OCI-LY1 (cell line): ENCODE measurements at regions not wholly inside any gene's neighbourhood (a gene's known extent, or its start where the extent isn't known, plus 50 kb on each side); places are given as distances from the start of the nearest gene placed in this dataset.

Experiments used
- H2AFZ ChIP-seq: fragments of 200-600 bp; sonication (generic), shearing (Covaris generic); 2 replicates; pipeline ENCODE4 v1.6.0; 2014; ENCODE audit warnings: antibody characterized with exemption, mild to moderate bottlenecking, low read length
- H3F3A ChIP-seq: fragments of 200-600 bp; sonication (generic), shearing (Covaris generic); 2 replicates; pipeline ENCODE4 v1.6.0; 2014; ENCODE audit warnings: mild to moderate bottlenecking, antibody characterized with exemption, low read length, moderate library complexity; ENCODE audit not compliant: insufficient read depth
- H3K27ac ChIP-seq: fragments of 200-600 bp; sonication (generic); 2 replicates; pipeline ENCODE4 v1.5.1; 2014; ENCODE audit warnings: low read length, mixed run types, mild to moderate bottlenecking, low read depth; ENCODE audit not compliant: poor library complexity, severe bottlenecking
- H3K27me3 ChIP-seq: fragments of 200-600 bp; sonication (generic); 2 replicates; pipeline ENCODE4 v1.6.0; 2014; ENCODE audit warnings: antibody characterized with exemption, mild to moderate bottlenecking, low read length, moderate library complexity; ENCODE audit not compliant: insufficient read depth
- H3K36me3 ChIP-seq: fragments of 200-600 bp; sonication (generic); 2 replicates; pipeline ENCODE4 v1.6.1; 2014; ENCODE audit warnings: mild to moderate bottlenecking, antibody characterized with exemption, low read length, moderate library complexity, mixed read lengths; ENCODE audit not compliant: insufficient read depth
- H3K4me1 ChIP-seq: fragments of 200-600 bp; sonication (generic); 2 replicates; pipeline ENCODE4 v1.5.1; 2014; ENCODE audit warnings: mild to moderate bottlenecking, low read length, moderate library complexity; ENCODE audit not compliant: insufficient read depth, severe bottlenecking
- H3K4me2 ChIP-seq: fragments of 200-600 bp; sonication (generic), shearing (Covaris generic); 2 replicates; pipeline ENCODE4 v1.6.1; 2014; ENCODE audit warnings: low read length
- H3K4me3 ChIP-seq: fragments of 200-600 bp; sonication (generic); 2 replicates; pipeline ENCODE4 v1.5.1; 2014; ENCODE audit warnings: low read length, low read depth, mild to moderate bottlenecking, mixed read lengths; ENCODE audit not compliant: poor library complexity, severe bottlenecking
- H3K79me2 ChIP-seq: fragments of 200-600 bp; shearing (Covaris generic); 2 replicates; pipeline ENCODE4 v1.6.1; 2016; ENCODE audit warnings: mixed run types, low read length, mixed read lengths; ENCODE audit not compliant: insufficient read depth
- H3K9ac ChIP-seq: fragments of 200-600 bp; sonication (generic), shearing (Covaris generic); 2 replicates; pipeline ENCODE4 v1.6.1; 2014; ENCODE audit warnings: mild to moderate bottlenecking, low read length, mixed read lengths
- H3K9me2 ChIP-seq: fragments of 200-600 bp; sonication (generic), shearing (Covaris generic); 2 replicates; pipeline ENCODE4 v1.6.1; 2014; ENCODE audit warnings: low read depth, mild to moderate bottlenecking, low read length, mixed read lengths
- H3K9me3 ChIP-seq: fragments of 200-600 bp; shearing (Covaris generic); 2 replicates; pipeline ENCODE4 v1.6.1; 2014; ENCODE audit warnings: low read length, mixed read lengths
- H4K20me1 ChIP-seq: fragments of 200-600 bp; sonication (generic), shearing (Covaris generic); 2 replicates; pipeline ENCODE4 v1.6.0; 2016; ENCODE audit warnings: mild to moderate bottlenecking, low read length; ENCODE audit not compliant: insufficient read depth
- EZH2 ChIP-seq: fragments of 200-600 bp; sonication (generic), shearing (Covaris generic); IDR thresholded peaks from 2 replicates; pipeline ENCODE4 v1.8.0; 2017; ENCODE audit warnings: borderline replicate concordance, mixed run types, mild to moderate bottlenecking, antibody characterized with exemption, low read length, moderate library complexity, mixed read lengths
- TF ChIP-seq, protein P1 (sequence below): fragments of 200-600 bp; sonication (generic), shearing (Covaris generic); IDR thresholded peaks from 2 replicates; pipeline ENCODE4 v1.5.1; 2017; ENCODE audit warnings: mild to moderate bottlenecking, antibody characterized with exemption, low read length, moderate library complexity, mixed read lengths

DNA sequence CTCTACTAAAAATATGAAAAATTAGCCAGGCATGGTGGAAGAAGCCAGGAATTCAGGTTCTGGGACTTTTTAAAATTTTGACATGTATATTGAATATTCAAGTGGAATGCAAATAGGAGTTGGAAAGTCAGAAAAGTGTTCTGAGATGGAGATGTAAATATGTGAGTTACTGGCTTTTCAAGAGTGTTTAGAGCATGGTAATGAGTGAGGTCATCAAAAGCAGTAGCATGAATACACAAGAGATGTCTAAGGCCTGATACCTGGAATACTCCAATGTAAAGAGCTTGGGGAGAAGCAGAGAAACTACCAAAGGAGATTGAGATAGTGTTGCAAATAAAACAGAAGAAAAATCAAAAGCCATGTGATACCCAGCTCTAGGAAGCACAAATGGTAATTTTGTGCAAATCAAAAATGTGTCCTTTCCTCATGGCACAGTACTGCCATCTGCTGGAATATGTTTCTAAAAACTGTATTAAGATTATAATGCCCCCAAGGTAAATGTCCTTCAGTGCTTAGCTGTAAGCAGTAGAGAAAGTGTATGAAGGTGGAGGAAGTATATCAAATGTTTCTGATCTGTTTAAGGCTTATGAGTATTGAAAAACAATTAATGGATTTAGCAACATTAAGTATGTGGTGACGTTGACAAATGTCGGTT, 908.4 kb downstream of the KCNJ18 start:
- H3K4me3 ChIP-seq, result no peak overlapping the region
- H3K4me1 ChIP-seq, result no peaks in the 10 kb centered on the region
- no peaks in the 10 kb centered on the region for H3K9me3 ChIP-seq
- no peaks in the 10 kb centered on the region for H3K27me3 ChIP-seq
- no peaks in the 10 kb centered on the region for H3K79me2 ChIP-seq
- H4K20me1 ChIP-seq, result no peaks in the 10 kb centered on the region
- no peak overlapping the region for H3K4me2 ChIP-seq
- H3F3A ChIP-seq, result no peaks in the 10 kb centered on the region
- no peak overlapping the region for H3K9ac ChIP-seq
- H3K9me2 ChIP-seq, result no peaks in the 10 kb centered on the region
- H3K36me3 ChIP-seq, result no peaks in the 10 kb centered on the region
- TF ChIP-seq, protein P1, sequence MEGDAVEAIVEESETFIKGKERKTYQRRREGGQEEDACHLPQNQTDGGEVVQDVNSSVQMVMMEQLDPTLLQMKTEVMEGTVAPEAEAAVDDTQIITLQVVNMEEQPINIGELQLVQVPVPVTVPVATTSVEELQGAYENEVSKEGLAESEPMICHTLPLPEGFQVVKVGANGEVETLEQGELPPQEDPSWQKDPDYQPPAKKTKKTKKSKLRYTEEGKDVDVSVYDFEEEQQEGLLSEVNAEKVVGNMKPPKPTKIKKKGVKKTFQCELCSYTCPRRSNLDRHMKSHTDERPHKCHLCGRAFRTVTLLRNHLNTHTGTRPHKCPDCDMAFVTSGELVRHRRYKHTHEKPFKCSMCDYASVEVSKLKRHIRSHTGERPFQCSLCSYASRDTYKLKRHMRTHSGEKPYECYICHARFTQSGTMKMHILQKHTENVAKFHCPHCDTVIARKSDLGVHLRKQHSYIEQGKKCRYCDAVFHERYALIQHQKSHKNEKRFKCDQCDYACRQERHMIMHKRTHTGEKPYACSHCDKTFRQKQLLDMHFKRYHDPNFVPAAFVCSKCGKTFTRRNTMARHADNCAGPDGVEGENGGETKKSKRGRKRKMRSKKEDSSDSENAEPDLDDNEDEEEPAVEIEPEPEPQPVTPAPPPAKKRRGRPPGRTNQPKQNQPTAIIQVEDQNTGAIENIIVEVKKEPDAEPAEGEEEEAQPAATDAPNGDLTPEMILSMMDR, result peak; percentile 55; the same call in 1 of the 2 replicates
- TF ChIP-seq EZH2, result no peak
- no peak overlapping the region for H2AFZ ChIP-seq
- no peak overlapping the region for H3K27ac ChIP-seq
